Stimulated activated CD4-positive, alpha-beta T cell treated with anti-CD3 and anti-CD28 coated beads, Interleukin-15, amount 100 ng/mL, for 48 hours (primary cell): ENCODE measurements at regions not wholly inside any gene's neighbourhood (a gene's known extent, or its start where the extent isn't known, plus 50 kb on each side); places are given as distances from the start of the nearest gene placed in this dataset.
"Not testable (repeated sequence)": the region's sequence is repeated elsewhere in the genome, so short reads cannot be mapped to it uniquely, and the experiment has no call there.

Source experiments
- DNase-seq, 2 donors: peaks; one replicate each; pipeline ENCODE4 v3.0.0-alpha.2; 2020; ENCODE audit warnings: low read depth in 2 of 2

DNA sequence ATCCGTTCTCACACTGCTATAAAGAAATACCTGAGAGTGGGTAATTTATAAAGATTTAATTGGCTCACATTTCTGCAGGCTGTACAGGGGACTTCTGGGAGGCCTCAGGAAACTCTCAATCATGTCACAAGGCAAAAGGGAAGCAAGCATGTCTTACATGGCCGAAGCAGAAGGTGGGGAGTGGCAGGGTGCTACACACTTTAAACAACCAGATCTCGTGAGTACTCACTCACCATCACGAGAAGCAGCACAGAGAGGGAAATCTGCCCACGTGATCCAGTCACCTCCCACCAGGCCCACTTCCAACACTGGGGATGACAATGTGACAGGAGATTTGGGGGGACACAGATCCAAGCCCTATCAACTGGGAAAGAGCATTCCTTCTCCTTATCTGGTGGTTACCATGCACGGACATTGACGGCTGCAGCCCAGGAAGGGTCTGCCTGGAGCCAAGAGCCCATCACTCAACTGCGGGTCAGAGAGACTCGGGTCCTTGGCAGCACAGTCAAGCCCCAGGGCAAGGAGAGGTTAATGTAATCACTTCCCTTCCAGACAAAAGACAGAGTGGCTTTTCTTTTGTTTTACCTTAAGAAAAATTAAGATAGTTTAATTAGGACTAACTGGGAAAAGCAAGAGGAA is 112.3 kb upstream of the CST7 start:
- no peak for DNase-seq

DNA sequence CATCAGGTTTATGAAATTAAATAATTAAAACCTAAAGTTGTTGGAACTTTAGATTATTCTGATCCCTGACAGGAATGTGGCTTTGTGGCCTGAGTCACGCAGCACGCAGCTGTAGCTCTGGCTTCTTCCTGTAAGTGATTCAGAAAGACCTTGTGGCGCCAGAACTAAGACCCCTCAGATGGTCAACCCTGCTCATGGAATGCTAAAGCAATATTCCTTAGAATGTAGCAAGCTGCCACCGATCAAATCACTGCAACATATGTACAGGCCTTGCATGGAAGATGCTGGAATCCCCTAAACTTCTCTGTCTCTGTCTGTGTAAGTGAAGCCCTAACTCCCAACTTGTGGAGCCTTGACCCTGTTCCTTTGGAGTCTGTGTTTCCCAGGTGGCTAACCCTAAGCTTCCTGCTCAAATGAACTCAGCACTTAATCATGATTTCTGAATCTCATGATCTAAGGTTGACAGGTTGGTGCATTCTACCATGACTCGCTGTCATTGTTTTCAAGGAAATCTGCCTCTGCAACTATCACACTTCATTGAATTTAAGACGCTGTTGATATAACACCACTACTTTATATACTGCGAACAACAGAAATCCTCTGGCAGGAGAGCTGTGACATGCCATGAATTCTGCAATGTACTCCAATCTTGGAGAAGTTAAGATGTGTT is 111.2 kb upstream of the CST7 start:
- no peak for DNase-seq

GRCh38 chr20:24838546-24839535 is 110.2 kb upstream of the CST7 start:
- DNase-seq = no peak

DNA sequence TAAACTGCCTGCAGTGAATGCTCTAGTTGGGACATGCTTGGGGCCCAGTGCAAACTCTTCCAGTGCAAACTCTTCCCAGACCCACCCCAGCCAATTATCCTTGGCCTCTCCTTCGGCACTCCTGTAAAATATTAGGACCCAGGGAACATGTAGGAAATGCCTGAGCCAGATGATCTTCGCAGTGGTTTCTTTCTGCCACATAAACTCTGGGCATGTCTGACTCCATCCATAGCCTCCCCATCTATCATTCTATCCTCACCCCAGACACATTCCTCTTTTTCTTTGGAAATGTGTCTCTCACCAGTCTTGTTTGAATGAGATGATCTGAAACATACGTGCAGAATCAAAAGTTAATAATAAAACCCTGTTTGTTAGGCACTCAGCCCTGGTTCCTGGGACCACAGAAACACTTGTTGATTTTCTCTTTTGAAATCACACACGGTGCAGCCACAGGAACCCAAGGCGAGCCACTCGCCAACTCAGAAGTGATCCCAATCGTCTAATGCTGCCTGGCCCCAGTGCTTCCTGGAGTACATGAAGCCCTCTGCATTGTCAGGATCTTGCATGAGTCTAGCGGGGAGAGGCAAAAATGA is 108.9 kb upstream of the CST7 start:
- DNase-seq = no peak

DNA sequence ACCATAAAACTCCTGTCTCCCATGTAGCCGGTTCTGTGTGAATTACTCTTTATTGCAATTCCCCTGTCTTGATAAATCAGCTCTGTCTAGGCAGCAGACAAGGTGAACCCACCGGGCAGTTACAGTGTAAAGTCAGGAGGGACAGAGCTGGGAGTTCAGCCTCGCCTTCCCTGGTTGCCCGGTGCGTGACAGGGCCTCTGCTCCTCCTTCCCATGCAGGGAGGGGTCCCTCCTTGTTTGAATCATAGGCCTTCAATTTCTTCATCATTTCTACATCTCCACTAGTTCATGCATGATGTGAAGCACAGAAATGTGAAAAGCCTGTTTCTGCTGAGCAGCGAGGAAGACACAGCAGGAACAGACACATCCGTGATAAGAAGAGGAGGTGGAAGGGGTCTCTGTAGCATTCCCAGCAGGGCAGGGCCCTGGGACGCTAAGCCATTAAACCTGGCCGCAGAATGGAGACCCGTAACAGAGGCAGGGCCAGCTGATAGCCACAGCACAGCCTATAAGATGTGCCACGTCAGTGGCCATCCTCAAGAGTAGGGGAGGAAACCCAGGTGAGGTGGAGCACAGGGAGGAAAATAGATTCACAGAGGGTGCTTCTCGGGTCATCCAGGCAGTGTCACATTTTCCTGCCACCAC is 106.7 kb upstream of the CST7 start:
- DNase-seq = no peak

GRCh38 chr20:24842918-24843715 is 106.0 kb upstream of the CST7 start:
- DNase-seq = no peak

GRCh38 chr20:24850176-24850575 is 98.9 kb upstream of the CST7 start:
- no peak for DNase-seq

DNA sequence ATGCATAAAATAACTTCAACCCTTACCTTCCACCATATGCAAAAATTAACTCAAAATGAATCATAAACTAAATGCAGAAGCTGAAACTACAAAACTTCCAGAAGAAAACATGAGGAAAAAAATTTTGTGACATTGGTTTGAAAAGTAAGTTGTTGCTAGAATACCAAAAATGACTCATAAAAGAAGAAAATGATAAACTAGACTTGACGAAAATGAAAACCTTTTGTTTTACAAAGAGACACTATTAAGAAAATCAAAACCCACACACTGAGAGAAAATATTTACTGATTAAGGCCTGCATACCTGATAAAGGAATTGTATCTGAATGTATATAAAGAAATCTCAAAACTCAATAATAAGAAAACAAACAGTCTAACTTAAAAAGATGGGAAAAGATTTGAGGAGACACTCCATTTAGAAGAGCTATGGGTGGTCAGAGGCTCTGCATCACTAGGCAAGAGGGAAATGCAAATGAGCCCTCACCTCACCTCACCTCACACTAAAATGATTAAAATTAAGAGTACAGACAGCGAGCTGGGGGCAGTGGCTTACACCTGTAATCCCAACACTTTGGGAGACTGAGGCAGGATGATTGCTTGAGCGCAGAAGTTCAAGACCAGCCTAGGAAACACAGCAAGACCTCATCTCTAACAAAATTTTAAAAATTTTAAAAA is 97.6 kb upstream of the CST7 start:
- no peak for DNase-seq

DNA sequence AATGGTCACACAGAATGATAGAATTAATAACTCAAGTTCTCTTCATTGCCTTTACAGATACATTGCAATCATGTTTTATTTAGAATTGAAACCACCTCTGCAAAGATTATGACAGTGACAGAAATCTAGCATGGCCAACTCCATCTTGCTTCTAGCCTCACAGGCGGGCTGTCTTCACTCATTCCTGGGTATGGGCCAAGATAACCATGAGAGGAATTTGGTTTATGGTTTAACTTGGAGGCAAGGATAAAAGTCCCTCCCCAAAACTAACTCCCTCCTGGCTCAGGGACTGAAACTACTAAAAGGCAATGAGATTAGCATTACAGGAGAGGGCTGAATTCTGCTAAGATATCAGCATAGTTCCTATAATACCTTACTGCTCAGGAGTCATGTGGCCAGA is 95.2 kb upstream of the CST7 start:
- no peak for DNase-seq

DNA sequence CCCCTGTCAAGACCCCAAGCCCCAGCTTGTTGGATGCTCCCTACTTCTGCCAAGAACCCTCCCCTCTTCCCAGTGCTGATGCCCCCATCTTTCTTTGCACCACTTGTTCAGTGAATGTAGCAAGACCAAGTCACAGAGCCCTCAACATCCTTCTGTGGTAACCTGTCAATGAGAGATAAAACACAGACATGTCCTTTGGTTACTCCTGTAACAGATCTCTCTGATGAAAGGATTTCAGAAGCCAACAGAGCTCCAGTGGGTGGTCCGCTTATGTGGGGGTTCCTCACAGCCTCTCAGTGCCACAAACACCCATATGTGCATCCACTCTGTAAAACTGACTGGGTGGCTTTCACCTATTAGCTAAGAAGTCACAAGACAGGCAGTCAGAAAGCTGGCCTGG is 93.2 kb upstream of the CST7 start:
- DNase-seq = no peak

DNA sequence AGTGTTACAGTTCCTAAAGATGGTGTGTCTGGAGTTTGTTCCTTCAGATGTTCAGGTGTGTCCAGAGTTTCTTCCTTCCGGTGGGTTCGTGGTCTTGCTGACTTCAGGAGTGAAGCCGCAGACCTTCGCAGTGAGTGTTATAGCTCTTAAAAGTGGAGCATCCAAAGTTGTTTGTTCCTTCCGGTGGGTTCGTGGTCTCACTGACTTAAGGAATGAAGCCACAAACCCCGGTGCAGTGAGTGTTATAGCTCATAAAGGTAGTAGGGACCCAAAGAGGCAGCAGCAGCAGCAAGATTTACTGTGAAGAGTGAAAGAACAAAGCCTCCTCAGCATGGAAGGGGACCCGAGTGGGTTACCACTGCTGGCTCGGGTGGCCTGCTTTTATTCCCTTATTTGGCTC is 90.6 kb upstream of the CST7 start:
- not testable (repeated sequence) for DNase-seq

GRCh38 chr20:24859539-24859938 is 89.5 kb upstream of the CST7 start:
- DNase-seq = no peak

- DNase-seq = no peak
Measured at GRCh38 chr20:24862186-24862585, 86.9 kb upstream of the CST7 start.

GRCh38 chr20:24862606-24863005 is 86.5 kb upstream of the CST7 start:
- no peak for DNase-seq

DNA sequence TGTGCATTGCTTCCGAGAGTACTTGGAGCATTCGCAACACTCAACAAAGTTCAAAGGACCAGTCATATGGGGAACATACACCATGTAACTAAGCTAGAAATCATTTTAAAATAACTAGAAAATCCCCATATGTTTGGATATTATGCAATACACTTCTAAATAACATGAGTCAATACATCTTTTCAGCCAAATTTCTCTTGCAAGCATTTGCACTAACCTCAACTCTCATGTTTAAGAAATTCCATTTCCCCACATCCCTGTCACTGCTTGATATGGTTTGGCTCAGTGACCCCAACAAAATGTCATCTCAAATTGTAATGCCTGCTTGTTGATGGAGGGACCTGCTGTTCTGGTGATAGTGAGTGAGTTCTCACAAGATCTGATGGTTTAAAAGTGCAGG is 85.7 kb upstream of the CST7 start:
- DNase-seq = no peak

GRCh38 chr20:24866008-24866407 is 83.1 kb upstream of the CST7 start:
- no peak for DNase-seq

DNA sequence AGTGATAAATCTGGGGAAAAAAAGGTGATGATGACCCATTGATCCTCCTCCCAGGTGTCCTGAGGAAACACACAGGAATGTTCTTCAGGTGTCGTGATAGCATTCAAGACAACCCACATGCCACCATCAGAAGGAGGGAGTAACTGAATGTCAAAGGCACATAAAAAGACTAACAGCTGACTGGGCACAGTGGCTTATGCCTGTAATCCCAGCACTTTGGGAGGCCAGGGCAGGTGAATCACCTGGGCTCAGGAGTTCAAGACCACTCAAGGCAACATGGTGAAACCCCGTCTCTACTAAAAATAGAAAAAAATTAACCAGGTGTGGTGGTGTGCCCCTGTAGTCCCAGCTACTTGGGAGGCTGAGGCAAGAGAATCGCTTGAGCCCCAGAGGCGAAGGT is 82.3 kb upstream of the CST7 start:
- DNase-seq = no peak

DNA sequence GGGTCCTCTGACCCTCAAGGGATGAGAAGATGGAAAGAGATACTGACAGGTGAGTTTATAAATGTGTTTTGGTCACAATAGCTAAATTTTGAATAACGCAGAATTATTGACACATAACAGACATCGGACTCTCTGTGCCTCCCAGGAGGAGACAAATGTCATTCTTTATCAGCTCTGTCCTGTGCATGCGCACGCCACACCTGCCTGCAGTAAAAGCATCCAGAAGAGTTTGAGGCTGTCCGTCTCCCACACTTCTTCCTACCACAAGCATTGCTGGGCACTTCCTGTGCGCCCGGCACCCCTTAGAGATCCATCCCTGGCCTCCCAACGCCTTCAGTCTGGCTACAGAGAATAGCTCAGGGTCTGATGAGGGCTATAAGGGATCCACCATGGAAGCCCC is 81.5 kb upstream of the CST7 start:
- no peak for DNase-seq

GRCh38 chr20:24868396-24868927 is 80.6 kb upstream of the CST7 start:
- DNase-seq = no peak

DNA sequence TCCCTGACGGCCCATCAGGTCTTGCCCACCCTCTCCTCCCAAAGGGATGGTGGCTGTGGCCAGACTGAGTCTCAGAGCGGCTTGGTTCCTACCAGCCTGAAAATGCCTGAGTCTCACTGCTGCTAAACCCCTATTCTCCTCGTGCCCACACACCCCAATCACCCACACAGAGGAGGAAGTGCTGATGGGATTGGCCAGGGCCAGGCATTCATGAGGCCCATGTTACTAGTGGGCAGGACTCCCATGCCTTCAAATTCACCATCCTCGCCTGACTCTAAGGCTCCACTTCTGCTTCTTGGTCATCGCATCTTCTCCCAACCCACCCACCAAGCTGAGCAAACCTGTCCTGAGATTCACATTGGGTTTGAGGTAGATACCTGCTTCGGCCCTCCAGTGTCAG is 80.1 kb upstream of the CST7 start:
- no peak for DNase-seq
